ENCODE measurements at regions not wholly inside any gene's neighbourhood (a gene's known extent, or its start where the extent isn't known, plus 50 kb on each side); places are given as distances from the start of the nearest gene placed in this dataset.
A peak's percentile ranks its signal among the peaks of the same experiment; 100 is the strongest.

- Histone ChIP-seq H3K36me3 (replicated peaks) (no peaks in the 10 kb centered on the region), H3K4me3 (ENCODE audit: low read depth, low read length) (no peak overlapping the region), H3K27ac (no peak overlapping the region), H3K27me3 (replicated peaks) (no peaks in the 10 kb centered on the region)
- in situ Hi-C loops (cut with HindIII; ENCODE audit: low pct_ligation_motif_present, low sequenced_read_pairs): no loop called here
- TF ChIP-seq, protein P1, sequence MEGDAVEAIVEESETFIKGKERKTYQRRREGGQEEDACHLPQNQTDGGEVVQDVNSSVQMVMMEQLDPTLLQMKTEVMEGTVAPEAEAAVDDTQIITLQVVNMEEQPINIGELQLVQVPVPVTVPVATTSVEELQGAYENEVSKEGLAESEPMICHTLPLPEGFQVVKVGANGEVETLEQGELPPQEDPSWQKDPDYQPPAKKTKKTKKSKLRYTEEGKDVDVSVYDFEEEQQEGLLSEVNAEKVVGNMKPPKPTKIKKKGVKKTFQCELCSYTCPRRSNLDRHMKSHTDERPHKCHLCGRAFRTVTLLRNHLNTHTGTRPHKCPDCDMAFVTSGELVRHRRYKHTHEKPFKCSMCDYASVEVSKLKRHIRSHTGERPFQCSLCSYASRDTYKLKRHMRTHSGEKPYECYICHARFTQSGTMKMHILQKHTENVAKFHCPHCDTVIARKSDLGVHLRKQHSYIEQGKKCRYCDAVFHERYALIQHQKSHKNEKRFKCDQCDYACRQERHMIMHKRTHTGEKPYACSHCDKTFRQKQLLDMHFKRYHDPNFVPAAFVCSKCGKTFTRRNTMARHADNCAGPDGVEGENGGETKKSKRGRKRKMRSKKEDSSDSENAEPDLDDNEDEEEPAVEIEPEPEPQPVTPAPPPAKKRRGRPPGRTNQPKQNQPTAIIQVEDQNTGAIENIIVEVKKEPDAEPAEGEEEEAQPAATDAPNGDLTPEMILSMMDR (IDR thresholded peaks at IDR 0.05; ENCODE audit: low read depth, low read length, missing control alignments): no peak
- DNase-seq: no peak
These were observed 282.1 kb upstream of the IRX5 start for GRCh38 chr16:54648575-54648974.

DNA sequence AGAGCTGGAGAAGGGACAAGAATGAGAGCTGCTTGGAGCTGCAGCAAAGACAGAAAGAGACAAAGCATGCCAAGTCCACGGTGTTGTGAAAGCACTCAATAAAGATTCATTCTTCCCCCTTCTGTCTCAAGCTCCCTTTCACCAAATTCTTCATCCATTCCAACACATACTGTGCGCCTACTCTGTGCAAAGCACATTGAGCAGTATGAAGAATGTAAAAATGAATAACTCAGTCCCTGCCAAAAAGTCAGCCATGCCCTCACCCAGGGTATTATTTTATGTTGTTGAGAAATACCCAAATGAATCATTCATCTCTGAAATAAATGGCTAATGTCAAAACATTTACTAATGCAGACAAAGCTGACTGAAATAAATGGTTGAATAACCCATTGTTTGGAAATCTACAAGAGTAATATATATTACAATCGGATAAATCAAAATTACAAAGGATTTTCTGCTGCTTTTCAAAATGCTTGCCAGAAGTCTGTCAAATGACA, 282.9 kb upstream of the IRX5 start:
- no peak overlapping the region for H3K4me3 ChIP-seq (ENCODE audit: low read depth, low read length)
- no peaks in the 10 kb centered on the region for H3K36me3 ChIP-seq (replicated peaks)
- in situ Hi-C loops (cut with HindIII; ENCODE audit: low pct_ligation_motif_present, low sequenced_read_pairs): no loop called here
- DNase-seq: no peak
- TF ChIP-seq, protein P1 (IDR thresholded peaks at IDR 0.05; ENCODE audit: low read depth, low read length, missing control alignments): no peak
- H3K27me3 ChIP-seq (replicated peaks): no peaks in the 10 kb centered on the region
- H3K27ac ChIP-seq: no peak overlapping the region

DNA sequence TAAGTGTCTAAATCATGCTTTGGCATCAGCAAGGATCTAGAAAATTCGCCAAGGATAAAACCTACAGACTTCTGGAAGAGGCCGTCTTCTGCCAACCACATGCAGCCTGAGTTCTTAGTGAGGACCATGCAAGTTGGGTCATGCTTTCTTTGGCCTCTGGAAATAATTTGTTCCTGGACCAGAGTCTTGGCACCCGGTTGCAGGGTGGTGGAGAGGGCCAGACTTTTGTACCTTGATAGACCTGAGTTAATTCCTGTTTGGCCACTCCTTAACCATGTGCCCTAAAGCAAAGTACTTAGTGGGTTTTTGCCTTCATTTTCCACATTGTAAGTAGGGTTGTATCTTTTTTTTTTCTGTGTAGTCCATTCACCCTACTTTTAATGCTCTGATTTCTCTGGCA, 283.4 kb upstream of the IRX5 start:
- in situ Hi-C loops (cut with HindIII; ENCODE audit: low pct_ligation_motif_present, low sequenced_read_pairs): no loop called here
- TF ChIP-seq, protein P1 (IDR thresholded peaks at IDR 0.05; ENCODE audit: low read depth, low read length, missing control alignments): no peak
- Histone ChIP-seq H3K4me3 (ENCODE audit: low read depth, low read length) (no peak overlapping the region), H3K27me3 (replicated peaks) (no peaks in the 10 kb centered on the region), H3K27ac (no peak overlapping the region), H3K36me3 (replicated peaks) (no peaks in the 10 kb centered on the region)
- no peak for DNase-seq

DNA sequence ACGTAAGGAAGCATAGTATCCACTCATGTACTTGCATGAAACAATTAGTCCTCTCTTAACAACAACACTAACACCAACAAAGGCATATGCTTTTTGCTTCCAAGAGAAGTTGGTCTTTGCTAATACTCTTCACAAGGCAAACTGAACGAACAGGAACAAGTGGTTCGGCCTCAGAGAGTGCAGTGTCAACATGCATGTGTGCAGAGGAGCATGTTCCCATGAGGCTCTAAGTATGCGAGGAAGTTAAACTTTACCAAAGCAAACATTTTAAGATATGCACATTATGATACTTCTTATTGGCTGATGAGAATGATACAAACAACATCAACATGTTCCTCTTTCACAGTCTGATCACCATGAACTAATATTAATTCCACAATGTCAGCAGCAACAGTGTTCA, 285.3 kb upstream of the IRX5 start:
- Histone ChIP-seq H3K27ac (no peak overlapping the region), H3K36me3 (replicated peaks) (no peaks in the 10 kb centered on the region), H3K27me3 (replicated peaks) (no peaks in the 10 kb centered on the region), H3K4me3 (ENCODE audit: low read depth, low read length) (no peak overlapping the region)
- in situ Hi-C loops (cut with HindIII; ENCODE audit: low pct_ligation_motif_present, low sequenced_read_pairs): no loop called here
- no peak for DNase-seq
- TF ChIP-seq, protein P1 (IDR thresholded peaks at IDR 0.05; ENCODE audit: low read depth, low read length, missing control alignments): no peak

GRCh38 chr16:54636221-54636793, 294.4 kb upstream of the IRX5 start:
- no peak for DNase-seq
- in situ Hi-C loops (cut with HindIII; ENCODE audit: low pct_ligation_motif_present, low sequenced_read_pairs): no loop called here
- Histone ChIP-seq H3K36me3 (replicated peaks) (no peaks in the 10 kb centered on the region), H3K27ac (no peak overlapping the region), H3K27me3 (replicated peaks) (no peaks in the 10 kb centered on the region), H3K4me3 (ENCODE audit: low read depth, low read length) (no peak overlapping the region)
- TF ChIP-seq, protein P1 (IDR thresholded peaks at IDR 0.05; ENCODE audit: low read depth, low read length, missing control alignments): no peak

- Histone ChIP-seq H3K27ac (no peak overlapping the region), H3K36me3 (replicated peaks) (no peaks in the 10 kb centered on the region), H3K27me3 (replicated peaks) (no peaks in the 10 kb centered on the region), H3K4me3 (ENCODE audit: low read depth, low read length) (no peak overlapping the region)
- DNase-seq: no peak
- in situ Hi-C loops (cut with HindIII; ENCODE audit: low pct_ligation_motif_present, low sequenced_read_pairs): no loop called here
- TF ChIP-seq, protein P1 (IDR thresholded peaks at IDR 0.05; ENCODE audit: low read depth, low read length, missing control alignments): peak; percentile 65
These were observed 296.7 kb upstream of the IRX5 start for GRCh38 chr16:54633943-54634362.
